Epithelial cell of proximal tubule (primary cell): ENCODE measurements at regions not wholly inside any gene's neighbourhood (a gene's known extent, or its start where the extent isn't known, plus 50 kb on each side); places are given as distances from the start of the nearest gene placed in this dataset.
"Not testable (repeated sequence)": the region's sequence is repeated elsewhere in the genome, so short reads cannot be mapped to it uniquely, and the experiment has no call there.

Source experiments
- DNase-seq: peaks from one replicate; pipeline ENCODE4 v3.0.0-alpha.2; 2011; ENCODE audit warnings: low read depth
- H3K4me3 ChIP-seq: 2 replicates; pipeline ENCODE4 v1.5.1; 2011; ENCODE audit warnings: low read depth, mild to moderate bottlenecking, low read length
- TF ChIP-seq, protein P1 (sequence below): conservative IDR thresholded peaks from 2 replicates; pipeline ENCODE4 v1.5.1; 2012; ENCODE audit warnings: low read depth, mild to moderate bottlenecking, low read length

DNA sequence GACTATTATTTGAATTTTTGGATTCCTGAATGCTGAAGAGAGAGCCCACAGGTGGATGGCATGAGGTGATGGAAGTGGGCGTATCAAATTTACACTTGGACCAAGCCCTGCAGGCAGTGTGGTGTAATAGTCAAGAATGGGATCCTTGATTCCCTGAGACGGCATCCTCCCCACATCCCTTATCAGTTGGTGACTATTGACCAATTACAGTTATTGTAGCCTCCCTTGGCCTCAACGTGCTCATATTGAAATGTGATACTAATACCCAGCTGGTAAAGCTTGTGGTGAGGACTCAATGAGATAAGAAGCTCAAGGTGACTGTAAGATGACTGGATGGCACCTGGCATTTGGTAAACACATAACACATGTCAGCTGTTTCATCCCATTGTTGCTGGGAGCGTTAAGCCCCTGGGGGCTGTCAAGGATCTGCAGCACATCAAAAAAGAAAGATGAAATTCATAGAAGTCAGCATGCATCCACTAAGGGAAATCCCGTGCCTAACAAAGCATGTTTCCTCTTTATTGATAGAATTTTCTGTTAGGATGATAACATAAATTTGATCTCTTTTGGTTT lies 65.6 kb upstream of the IRX2 start:
- no peak overlapping the region for H3K4me3 ChIP-seq
- TF ChIP-seq, protein P1, sequence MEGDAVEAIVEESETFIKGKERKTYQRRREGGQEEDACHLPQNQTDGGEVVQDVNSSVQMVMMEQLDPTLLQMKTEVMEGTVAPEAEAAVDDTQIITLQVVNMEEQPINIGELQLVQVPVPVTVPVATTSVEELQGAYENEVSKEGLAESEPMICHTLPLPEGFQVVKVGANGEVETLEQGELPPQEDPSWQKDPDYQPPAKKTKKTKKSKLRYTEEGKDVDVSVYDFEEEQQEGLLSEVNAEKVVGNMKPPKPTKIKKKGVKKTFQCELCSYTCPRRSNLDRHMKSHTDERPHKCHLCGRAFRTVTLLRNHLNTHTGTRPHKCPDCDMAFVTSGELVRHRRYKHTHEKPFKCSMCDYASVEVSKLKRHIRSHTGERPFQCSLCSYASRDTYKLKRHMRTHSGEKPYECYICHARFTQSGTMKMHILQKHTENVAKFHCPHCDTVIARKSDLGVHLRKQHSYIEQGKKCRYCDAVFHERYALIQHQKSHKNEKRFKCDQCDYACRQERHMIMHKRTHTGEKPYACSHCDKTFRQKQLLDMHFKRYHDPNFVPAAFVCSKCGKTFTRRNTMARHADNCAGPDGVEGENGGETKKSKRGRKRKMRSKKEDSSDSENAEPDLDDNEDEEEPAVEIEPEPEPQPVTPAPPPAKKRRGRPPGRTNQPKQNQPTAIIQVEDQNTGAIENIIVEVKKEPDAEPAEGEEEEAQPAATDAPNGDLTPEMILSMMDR = no peak
- no peak for DNase-seq

DNA sequence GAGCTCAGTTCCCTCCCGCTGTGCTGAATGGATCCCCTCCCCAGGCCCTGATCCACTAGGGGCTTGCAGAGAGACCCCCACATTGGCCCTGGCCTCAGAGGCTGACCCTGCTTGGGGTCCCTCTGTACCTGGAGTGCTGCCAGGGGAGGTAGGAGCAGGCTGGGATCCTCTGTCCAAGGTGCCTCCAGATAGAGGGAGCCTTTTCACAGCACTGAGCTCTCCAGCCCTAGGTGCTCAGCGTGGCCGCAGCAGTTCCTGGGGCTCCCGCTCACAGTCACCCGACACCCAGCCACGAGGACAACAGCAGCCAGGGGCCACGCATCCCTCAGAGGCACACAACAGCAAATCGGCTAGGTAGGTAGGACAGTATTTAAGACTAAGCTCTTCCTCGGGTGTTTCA lies 62.2 kb upstream of the IRX2 start:
- TF ChIP-seq, protein P1 = no peak

DNA sequence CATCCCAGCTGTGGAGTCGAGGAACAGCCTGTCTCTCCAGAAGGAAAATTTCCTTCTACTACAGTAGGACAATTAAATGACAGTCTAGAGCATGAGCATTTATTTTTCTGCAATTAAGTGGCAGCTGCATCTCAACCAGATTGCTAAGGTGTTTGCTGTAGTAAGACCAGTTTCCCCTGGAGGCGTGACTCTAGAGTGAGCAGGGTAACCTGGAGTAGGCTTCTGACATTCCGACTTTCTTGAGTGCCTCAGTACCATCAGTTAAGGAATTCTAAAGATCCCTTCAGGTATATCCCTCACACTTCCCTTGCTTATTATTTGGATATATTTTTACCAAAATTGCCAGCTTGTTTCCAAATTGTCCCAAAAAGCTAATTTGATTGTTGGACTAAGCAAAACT lies 59.2 kb upstream of the IRX2 start:
- H3K4me3 ChIP-seq = no peak overlapping the region
- TF ChIP-seq, protein P1 = no peak
- no peak for DNase-seq

More for the DNA sequence above, 62.2 kb upstream of the IRX2 start:
- DNase-seq = no peak
- H3K4me3 ChIP-seq = no peak overlapping the region

DNA sequence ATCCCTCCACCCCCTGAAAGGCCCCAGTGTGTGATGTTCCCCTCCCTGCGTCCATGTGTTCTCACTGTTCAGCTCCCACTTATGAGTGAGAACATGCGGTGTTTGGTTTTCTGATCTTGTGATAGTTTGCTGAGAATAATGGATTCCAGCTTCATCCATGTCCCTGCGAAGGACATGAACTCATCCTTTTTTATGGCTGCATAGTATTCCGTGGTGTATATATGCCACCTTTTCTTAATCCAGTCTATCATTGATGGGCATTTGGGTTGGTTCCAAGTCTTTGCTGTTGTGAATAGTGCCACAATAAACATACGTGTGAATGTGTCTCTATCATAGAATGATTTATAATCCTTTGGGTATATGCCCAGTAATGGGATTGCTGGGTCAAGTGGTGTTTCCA lies 55.8 kb upstream of the IRX2 start:
- H3K4me3 ChIP-seq, DNase-seq: not testable (repeated sequence)

DNA sequence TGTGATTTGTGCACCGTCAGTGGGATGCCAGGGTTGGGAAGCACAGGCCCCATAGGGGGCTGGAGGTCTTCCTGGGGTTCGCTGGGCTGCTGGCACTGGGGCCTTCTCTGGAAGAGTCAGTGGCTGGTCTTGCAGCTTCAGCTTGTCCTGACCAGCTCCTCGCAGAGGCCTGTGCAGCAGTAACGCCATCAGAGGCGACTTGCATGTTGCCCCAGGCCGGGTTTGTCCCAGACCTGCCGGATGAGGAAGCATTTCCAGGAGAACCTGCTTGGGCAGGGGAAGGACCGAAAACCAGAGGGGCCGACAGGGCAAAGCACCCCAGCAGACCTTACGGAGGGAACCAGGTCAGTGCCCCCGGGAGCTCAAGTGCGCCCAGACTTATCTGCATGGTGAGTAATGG lies 54.7 kb upstream of the IRX2 start:
- H3K4me3 ChIP-seq = no peak overlapping the region
- no peak for DNase-seq
- TF ChIP-seq, protein P1 = no peak

DNA sequence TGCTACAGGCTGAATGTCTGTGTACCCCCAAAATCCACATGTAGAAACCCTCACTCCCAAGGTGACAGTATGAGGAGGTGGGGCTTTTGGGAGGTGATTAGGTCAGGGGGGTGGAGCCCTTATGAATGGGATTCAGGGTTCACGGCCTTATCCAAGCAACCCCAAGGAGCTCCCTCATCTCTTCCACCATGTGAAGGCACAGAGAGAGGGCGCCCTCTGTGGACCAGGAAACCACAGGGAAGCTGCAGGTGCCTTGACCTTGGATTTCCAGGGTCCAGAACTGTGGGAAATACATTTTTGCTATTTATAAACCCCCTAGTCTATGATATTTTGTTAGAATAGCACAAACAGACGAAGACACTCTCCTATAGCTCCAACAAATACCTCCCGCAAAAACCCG lies 53.6 kb upstream of the IRX2 start:
- TF ChIP-seq, protein P1 = no peak
- no peak overlapping the region for H3K4me3 ChIP-seq
- DNase-seq = no peak

DNA sequence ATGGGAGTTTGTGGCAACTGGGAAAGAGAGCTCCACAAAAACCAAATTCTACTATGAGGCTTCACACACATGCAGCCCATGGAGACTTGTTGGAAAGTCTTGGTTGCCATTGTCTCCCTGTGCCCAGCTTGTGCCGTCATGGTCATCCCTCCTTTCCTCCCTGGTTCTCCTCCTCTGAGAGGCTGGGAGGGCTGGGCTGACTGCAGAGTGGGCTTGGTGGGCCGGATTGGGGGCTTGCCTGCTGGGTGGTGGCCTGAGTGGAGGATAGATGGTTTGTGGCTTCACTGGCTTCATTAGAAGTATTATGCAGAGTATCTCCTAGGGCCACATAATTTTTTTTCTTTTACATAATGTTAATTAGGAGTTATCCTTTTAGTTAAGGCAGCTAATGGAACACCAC lies 52.3 kb upstream of the IRX2 start:
- H3K4me3 ChIP-seq = no peak overlapping the region
- TF ChIP-seq, protein P1 = no peak
- DNase-seq = no peak
